RWPE2 (cell line): ENCODE measurements at regions not wholly inside any gene's neighbourhood (a gene's known extent, or its start where the extent isn't known, plus 50 kb on each side); places are given as distances from the start of the nearest gene placed in this dataset.
"Not testable (repeated sequence)": the region's sequence is repeated elsewhere in the genome, so short reads cannot be mapped to it uniquely, and the experiment has no call there.

Experiments
- ATAC-seq: fragments of 200-7000 bp; cut with Tn5 transposase; 3 replicates; pipeline ENCODE4 v1.9.1; 2021; ENCODE audit warnings: low read depth
- DNase-seq: peaks from one replicate; pipeline ENCODE4 v3.0.0-alpha.2; 2020; ENCODE audit warnings: low spot score
- H3K27ac ChIP-seq: fragments of 450-650 bp; 2 replicates; pipeline ENCODE4 v1.5.1; 2017; ENCODE audit warnings: mild to moderate bottlenecking; ENCODE audit not compliant: poor library complexity, severe bottlenecking
- H3K27me3 ChIP-seq: fragments of 250-450 bp; sonication (Bioruptor Pico); 2 replicates; pipeline ENCODE4 v1.5.1; 2021; ENCODE audit warnings: mild to moderate bottlenecking, moderate library complexity; ENCODE audit not compliant: insufficient read depth, poor library complexity, severe bottlenecking
- H3K36me3 ChIP-seq: fragments of 250-450 bp; sonication (Bioruptor Pico); 2 replicates; pipeline ENCODE4 v1.5.1; 2020; ENCODE audit warnings: low read depth, mild to moderate bottlenecking, moderate library complexity
- H3K4me1 ChIP-seq: fragments of 250-450 bp; sonication (Bioruptor Pico); 2 replicates; pipeline ENCODE4 v1.5.1; 2021; ENCODE audit warnings: mild to moderate bottlenecking, moderate library complexity; ENCODE audit not compliant: insufficient read depth, poor library complexity, severe bottlenecking
- H3K4me3 ChIP-seq: fragments of 250-450 bp; sonication (Bioruptor Pico); 2 replicates; pipeline ENCODE4 v1.5.1; 2021; ENCODE audit warnings: mild to moderate bottlenecking, moderate library complexity; ENCODE audit not compliant: severe bottlenecking
- H3K9me3 ChIP-seq: fragments of 250-450 bp; sonication (Bioruptor Pico); 2 replicates; pipeline ENCODE4 v1.5.1; 2021; ENCODE audit warnings: mild to moderate bottlenecking, moderate library complexity; ENCODE audit not compliant: severe bottlenecking
- CTCF ChIP-seq: fragments of 450-650 bp; IDR thresholded peaks from one replicate; pipeline ENCODE4 v1.5.1; 2017; ENCODE audit warnings: mild to moderate bottlenecking, moderate library complexity; ENCODE audit not compliant: poor library complexity, severe bottlenecking

GRCh38 chr14:38559711-38560110 is 303.8 kb upstream of the CLEC14A start:
- Histone ChIP-seq H3K27me3 (no peaks in the 10 kb centered on the region), H3K4me1 (no peaks in the 10 kb centered on the region), H3K4me3 (no peak overlapping the region), H3K9me3 (peaks cover 10% of the 10 kb centered on the region), H3K36me3 (no peaks in the 10 kb centered on the region), H3K27ac (no peak overlapping the region)
- DNase-seq, result no peak
- TF ChIP-seq CTCF, result no peak
- no peak for ATAC-seq

- not testable (repeated sequence) for DNase-seq, H3K4me1 ChIP-seq, H3K36me3 ChIP-seq, H3K4me3 ChIP-seq, H3K27me3 ChIP-seq, H3K27ac ChIP-seq, ATAC-seq
- peaks cover 10% of the 10 kb centered on the region for H3K9me3 ChIP-seq
Measured at GRCh38 chr14:38557391-38557790, 301.5 kb upstream of the CLEC14A start.

- Histone ChIP-seq H3K4me1 (no peaks in the 10 kb centered on the region), H3K36me3 (no peaks in the 10 kb centered on the region), H3K9me3 (peaks cover 10% of the 10 kb centered on the region), H3K27me3 (no peaks in the 10 kb centered on the region), H3K4me3 (no peak overlapping the region), H3K27ac (no peak overlapping the region)
- TF ChIP-seq CTCF, result no peak
- DNase-seq (no peak), ATAC-seq (no peak)
Measured at GRCh38 chr14:38556252-38556651, 300.4 kb upstream of the CLEC14A start.

- Histone ChIP-seq H3K27ac (no peak overlapping the region), H3K4me1 (no peaks in the 10 kb centered on the region), H3K27me3 (no peaks in the 10 kb centered on the region), H3K36me3 (no peaks in the 10 kb centered on the region), H3K4me3 (no peak overlapping the region), H3K9me3 (no peaks in the 10 kb centered on the region)
- TF ChIP-seq CTCF, result no peak
- DNase-seq, result no peak
- no peak for ATAC-seq
Measured at GRCh38 chr14:38554026-38554425, 298.1 kb upstream of the CLEC14A start.

- Histone ChIP-seq H3K27ac (no peak overlapping the region), H3K4me1 (no peaks in the 10 kb centered on the region), H3K27me3 (no peaks in the 10 kb centered on the region), H3K36me3 (no peaks in the 10 kb centered on the region), H3K4me3 (no peak overlapping the region), H3K9me3 (no peaks in the 10 kb centered on the region)
- ATAC-seq (peak; percentile 56; the same call in 2 of the 3 replicates), DNase-seq (no peak)
- TF ChIP-seq CTCF, result no peak
Measured at GRCh38 chr14:38553586-38553985, 297.7 kb upstream of the CLEC14A start.

- H3K9me3 ChIP-seq, result no peaks in the 10 kb centered on the region
- no peak for ATAC-seq
Measured at GRCh38 chr14:38549564-38549963, 293.7 kb upstream of the CLEC14A start.

More at GRCh38 chr14:38549564-38549963, 293.7 kb upstream of the CLEC14A start:
- DNase-seq, result no peak
- no peak for TF ChIP-seq CTCF
- Histone ChIP-seq H3K27me3 (no peaks in the 10 kb centered on the region), H3K4me3 (no peak overlapping the region), H3K4me1 (no peaks in the 10 kb centered on the region), H3K36me3 (no peaks in the 10 kb centered on the region), H3K27ac (no peak overlapping the region)
